ENCODE measurements at regions not wholly inside any gene's neighbourhood (a gene's known extent, or its start where the extent isn't known, plus 50 kb on each side); places are given as distances from the start of the nearest gene placed in this dataset.

- H3K36me3 ChIP-seq: no peaks in the 10 kb centered on the region
- H3K4me1 ChIP-seq: peaks cover 0 to 15% (median 0%) of the 10 kb centered on the region in 3 donors
- no peak for TF ChIP-seq CTCF (IDR thresholded peaks at IDR 0.05)
- TF ChIP-seq POLR2A (IDR thresholded peaks at IDR 0.05): no peak
- intact Hi-C loops (cut with DNase I): no loop called here
- 90% methylated on average over 1 of the region's 1 CpG for WGBS, 2 donors
- DNase-seq: no peak
- no peaks in the 10 kb centered on the region for H3K9me3 ChIP-seq
- H3K27me3 ChIP-seq: no peaks in the 10 kb centered on the region
- H3K4me3 ChIP-seq: no peak overlapping the region
- H3K27ac ChIP-seq: no peak overlapping the region
Measured at GRCh38 chr20:17799575-17800227, 99.9 kb downstream of the BANF2 start.

GRCh38 chr20:17798601-17799000 is 98.8 kb downstream of the BANF2 start:
- no peak for TF ChIP-seq CTCF (IDR thresholded peaks at IDR 0.05)
- no peak for TF ChIP-seq POLR2A (IDR thresholded peaks at IDR 0.05)
- 100% methylated on average over 1 of the region's 1 CpG for WGBS, 2 donors
- no peak overlapping the region for H3K27ac ChIP-seq
- intact Hi-C loops (cut with DNase I): no loop called here
- no peak overlapping the region for H3K4me3 ChIP-seq
- no peaks in the 10 kb centered on the region for H3K36me3 ChIP-seq
- no peaks in the 10 kb centered on the region for H3K9me3 ChIP-seq
- H3K27me3 ChIP-seq: no peaks in the 10 kb centered on the region
- peaks cover 0 to 23% (median 0%) of the 10 kb centered on the region in 3 donors for H3K4me1 ChIP-seq
- no peak for DNase-seq

- intact Hi-C loops (cut with DNase I): no loop called here
- Histone ChIP-seq H3K4me1 (peaks cover 0 to 23% (median 0%) of the 10 kb centered on the region in 3 donors), H3K4me3 (no peak overlapping the region), H3K27me3 (no peaks in the 10 kb centered on the region), H3K27ac (no peak overlapping the region), H3K9me3 (no peaks in the 10 kb centered on the region), H3K36me3 (no peaks in the 10 kb centered on the region)
- no peak for DNase-seq
- TF ChIP-seq CTCF (IDR thresholded peaks at IDR 0.05): no peak
- no peak for TF ChIP-seq POLR2A (IDR thresholded peaks at IDR 0.05)
- 79 to 84% methylated on average over 4 of the region's 4 CpGs for WGBS, 2 donors
Measured at GRCh38 chr20:17797579-17797978, 97.8 kb downstream of the BANF2 start.

- no peaks in the 10 kb centered on the region for H3K9me3 ChIP-seq
- TF ChIP-seq CTCF (IDR thresholded peaks at IDR 0.05) (no peak), POLR2A (IDR thresholded peaks at IDR 0.05) (no peak)
- WGBS, 2 donors: 50 to 67% methylated on average over 3 of the region's 3 CpGs
- H3K27me3 ChIP-seq: no peaks in the 10 kb centered on the region
- H3K36me3 ChIP-seq: no peaks in the 10 kb centered on the region
- H3K27ac ChIP-seq: no peak overlapping the region
- intact Hi-C loops (cut with DNase I): no loop called here
- H3K4me3 ChIP-seq: no peak overlapping the region
- no peak for DNase-seq
- H3K4me1 ChIP-seq: peaks cover 0 to 23% (median 0%) of the 10 kb centered on the region in 3 donors
Measured at GRCh38 chr20:17797161-17797560, 97.4 kb downstream of the BANF2 start.

- TF ChIP-seq CTCF (IDR thresholded peaks at IDR 0.05): no peak
- no peak for TF ChIP-seq POLR2A (IDR thresholded peaks at IDR 0.05)
- no peak for DNase-seq
- H3K4me3 ChIP-seq: no peak overlapping the region
- 50 to 58% methylated on average over 2 of the region's 2 CpGs for WGBS, 2 donors
- no peaks in the 10 kb centered on the region for H3K36me3 ChIP-seq
- peaks cover 0 to 23% (median 0%) of the 10 kb centered on the region in 3 donors for H3K4me1 ChIP-seq
- H3K9me3 ChIP-seq: no peaks in the 10 kb centered on the region
- H3K27me3 ChIP-seq: no peaks in the 10 kb centered on the region
- peak overlapping the region in 2 of 4 donors; percentile 66 to 67 for H3K27ac ChIP-seq
- intact Hi-C loops (cut with DNase I): no loop called here
Measured at GRCh38 chr20:17796091-17796563, 96.4 kb downstream of the BANF2 start.
